GM19397 (cell line): ENCODE measurements at regions not wholly inside any gene's neighbourhood (a gene's known extent, or its start where the extent isn't known, plus 50 kb on each side); places are given as distances from the start of the nearest gene placed in this dataset.
"Not testable (repeated sequence)": the region's sequence is repeated elsewhere in the genome, so short reads cannot be mapped to it uniquely, and the experiment has no call there.

Experiments
- ATAC-seq: cut with Tn5 transposase; IDR thresholded peaks from one replicate; pipeline ENCODE4 v1.9.1; 2021; ENCODE audit warnings: mild to moderate bottlenecking, moderate library complexity; ENCODE audit not compliant: unreplicated experiment

DNA sequence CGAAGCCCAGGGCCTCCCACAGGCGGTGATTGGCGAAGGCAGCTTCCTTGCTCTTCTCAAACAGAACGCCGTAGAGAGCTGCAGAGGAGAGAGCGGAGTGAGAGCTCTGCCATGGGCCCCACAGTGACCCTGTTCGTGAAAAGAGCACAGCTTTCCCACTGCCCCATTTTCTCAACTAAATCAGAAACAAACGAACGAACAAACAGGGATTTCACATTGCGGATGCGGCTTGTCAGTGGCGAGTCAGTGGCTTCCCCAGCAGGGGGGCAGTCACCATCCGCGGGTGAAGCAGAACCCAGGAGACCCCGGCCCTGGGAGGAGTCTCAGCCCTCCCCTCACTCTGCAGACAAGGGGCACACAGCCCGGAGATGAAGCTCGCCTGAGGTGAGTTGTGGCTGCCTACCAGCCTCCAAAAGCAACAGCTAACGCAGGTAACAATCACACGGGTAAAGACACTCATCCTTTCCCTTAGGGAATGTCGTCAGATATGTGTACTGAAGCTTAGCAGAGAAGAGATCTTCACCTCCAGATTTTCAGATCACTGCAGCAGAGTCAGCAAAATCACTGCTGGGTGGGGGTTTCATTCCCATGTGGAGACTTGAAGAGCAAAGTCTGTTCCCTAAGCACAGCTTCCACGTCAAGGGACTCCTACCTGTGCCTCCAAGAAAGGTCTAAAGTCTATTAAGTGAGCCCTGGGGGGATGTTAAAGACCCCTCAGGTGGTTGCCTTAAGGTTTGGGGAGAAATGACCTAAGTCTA lies 51.2 kb upstream of the GPR31 start:
- ATAC-seq = no peak

GRCh38 chr6:167209577-167209975 lies 51.8 kb upstream of the GPR31 start:
- no peak for ATAC-seq

DNA sequence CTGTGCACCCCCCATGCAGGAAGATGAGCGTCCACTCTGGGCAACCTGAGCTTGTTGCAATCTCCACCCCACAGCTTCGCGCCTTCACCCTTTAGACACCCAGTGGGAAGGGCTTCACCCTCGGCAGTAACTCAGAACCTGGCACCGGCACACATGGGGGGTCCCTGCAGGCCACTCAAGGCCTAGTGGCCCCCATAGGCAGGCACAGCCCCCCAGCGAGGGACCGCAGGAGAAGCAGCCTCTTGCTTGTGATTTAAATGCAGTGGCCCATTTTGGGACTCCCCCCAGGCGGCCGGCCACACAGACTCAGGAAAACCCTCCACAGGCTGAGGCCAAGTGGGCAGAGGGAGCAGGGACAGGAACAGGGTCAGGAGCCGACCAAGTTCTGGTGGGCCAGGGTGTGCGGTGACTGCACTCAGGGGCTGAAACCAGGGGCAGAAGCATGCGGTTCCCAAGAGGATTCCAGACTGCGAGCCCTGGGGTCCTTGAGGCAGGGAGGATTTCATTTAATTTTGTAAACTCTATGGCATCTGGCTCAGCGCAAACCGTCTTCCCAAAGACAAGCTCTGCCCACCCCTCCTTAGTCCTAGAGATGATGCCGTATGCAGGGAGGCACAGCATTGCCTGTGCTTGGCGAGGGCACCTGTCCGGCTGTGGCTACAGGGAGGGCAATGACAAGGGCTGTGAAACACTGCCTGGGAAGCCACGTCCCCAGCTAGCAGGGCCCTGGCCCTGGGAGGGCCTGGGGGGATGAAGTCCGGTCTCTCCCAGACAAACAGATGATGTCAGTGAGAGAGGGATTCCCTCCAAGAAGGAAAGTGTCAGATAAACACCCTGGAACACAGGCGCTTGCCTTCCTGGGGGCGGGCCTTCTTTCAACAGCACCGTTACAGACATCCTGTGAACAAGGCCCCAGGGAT lies 52.9 kb upstream of the GPR31 start:
- ATAC-seq = no peak

DNA sequence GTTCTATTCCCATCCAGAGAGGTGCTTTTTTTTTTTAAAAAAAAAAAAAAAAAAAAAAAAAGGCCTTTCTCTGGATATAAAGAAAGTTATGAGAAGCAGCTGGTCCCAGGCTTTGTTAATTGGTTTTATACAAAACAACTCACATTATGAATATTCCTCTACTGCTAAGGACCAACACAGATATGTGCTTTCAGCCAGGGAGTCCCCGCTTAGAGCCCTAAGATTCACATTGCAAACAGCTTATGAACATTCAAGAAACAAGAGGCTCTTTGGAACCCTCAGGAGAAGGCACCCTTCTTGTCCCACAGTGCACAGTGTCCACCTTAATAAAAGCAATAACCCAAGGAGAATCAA lies 53.5 kb upstream of the GPR31 start:
- ATAC-seq = no peak

DNA sequence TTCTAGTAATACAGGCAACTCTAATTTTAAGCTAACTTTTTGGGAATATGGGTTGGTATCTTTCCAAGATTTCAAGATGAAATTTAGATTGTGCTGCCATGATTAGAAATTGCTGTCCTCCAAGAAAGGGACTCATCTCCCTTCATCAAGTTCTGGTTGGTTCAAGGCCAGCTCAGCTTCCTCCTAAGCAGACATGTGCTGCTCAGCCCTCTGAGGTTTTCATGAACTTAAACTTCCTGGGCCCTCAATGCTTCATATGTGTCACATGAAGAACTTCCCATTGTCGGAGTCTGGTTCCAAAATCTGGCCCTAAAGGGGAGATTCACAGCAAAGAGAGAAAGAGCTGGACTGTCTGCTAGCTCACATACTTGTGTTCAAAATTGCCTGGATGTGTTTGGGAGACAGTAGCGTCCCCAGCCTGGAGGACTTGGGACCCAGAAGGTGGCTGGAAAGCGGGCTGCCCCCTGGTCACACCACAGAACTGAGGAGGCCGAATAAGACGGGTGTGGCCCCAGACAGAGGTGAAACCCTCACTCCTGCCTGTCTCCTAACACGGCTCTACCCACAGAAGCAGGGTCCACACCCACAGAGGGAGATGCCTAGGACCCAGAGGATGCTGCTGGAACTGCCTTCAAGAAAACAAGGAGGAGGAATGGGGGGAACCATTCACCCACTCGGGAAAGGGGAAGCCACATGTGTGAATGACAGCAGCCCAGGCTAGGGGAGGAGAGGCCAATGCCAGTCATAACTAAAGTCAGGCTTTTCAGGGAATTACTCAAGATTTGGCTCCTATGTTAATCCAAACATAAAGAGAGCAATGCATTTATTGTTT lies 54.3 kb upstream of the GPR31 start:
- no peak for ATAC-seq

DNA sequence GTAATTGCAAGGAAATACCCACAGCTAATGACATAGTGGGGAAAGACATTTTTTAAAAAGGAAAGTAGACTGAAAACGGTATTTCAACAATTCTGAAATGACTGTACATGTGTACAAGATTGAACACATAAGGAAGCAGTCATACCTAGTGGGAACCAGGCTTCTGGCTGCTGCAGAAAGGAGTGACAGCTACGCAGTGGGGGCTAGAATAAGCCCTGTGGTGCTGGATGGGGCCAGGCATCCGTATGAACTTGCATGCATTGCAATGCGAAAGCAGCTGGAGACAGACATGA lies 54.9 kb upstream of the GPR31 start:
- no peak for ATAC-seq

DNA sequence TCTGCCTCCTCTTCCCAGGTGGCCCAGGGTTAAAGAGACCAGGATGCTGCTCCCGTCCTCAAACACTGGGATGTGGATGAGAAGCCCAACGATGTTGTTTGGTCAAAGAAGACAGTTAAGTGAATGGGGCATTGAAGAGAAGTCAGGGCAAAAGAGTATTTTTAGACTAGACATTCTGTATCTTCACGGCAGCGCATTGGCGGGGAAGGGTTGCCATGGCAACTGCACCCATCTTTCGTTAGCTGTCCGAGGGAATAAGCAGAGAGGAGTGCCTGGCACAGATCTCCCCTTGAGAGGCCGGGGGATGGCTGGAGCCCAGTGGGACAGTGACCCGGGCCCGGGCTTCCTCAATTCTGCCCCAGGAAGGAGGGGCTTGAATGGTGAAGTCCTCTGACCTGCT lies 56.4 kb upstream of the GPR31 start:
- no peak for ATAC-seq

- not testable (repeated sequence) for ATAC-seq
Measured at GRCh38 chr6:167215429-167216250, 57.9 kb upstream of the GPR31 start.

DNA sequence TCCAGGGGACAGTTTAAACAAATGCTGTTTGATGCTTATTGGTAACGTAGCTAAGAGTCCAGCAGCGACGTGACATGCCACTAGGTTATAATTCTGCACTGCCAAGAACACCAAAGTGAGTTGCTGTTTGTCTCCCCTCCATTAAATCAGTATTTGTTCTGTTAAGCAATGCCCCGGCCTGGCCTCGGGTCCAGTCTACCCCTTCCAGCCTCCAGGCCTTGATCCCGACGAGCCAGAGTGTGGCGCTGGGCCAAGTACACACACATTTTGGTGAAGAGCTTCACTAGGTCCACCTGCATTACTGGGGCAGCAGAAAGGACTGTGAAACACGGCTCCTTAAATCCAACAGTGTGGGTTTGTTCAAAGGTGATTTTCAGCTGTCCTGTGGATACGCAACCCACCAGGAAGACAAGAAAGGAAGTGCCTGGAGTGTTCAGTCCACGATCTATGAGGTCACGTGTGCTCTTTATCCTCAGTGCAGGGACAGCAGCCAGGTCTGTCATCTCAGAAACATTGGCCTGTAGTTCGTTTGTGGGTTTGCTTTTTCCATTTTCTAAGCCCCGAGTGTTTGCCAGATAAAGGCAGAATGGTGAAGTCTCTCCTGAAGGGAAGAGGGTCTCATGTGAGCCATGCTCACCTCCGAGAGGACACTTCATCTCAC lies 58.7 kb upstream of the GPR31 start:
- ATAC-seq = not testable (repeated sequence)

GRCh38 chr6:167217073-167217472 lies 59.3 kb upstream of the GPR31 start:
- ATAC-seq = not testable (repeated sequence)

GRCh38 chr6:167217951-167218759 lies 60.4 kb upstream of the GPR31 start:
- ATAC-seq = peak; percentile 73

DNA sequence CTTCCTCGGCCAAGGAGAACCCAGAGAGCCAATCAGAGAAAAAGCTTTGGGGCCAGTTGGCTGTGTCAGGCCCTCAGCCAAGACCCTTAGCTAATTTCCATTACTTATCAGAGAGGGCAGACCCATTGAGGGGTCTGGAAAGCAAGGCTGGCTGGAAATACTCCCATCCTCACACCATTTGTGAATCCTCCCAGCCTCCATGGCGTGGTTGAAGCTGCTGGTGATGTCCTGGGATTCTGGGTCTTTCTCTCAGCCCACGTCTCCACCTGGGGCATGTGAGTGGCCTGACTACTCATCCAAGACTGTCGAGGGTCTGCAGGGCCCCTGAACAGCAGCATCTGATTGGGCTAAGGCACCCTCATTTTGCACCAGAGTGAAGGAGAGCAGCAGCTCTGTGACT lies 61.3 kb upstream of the GPR31 start:
- ATAC-seq = not testable (repeated sequence)

- no peak for ATAC-seq
Measured at GRCh38 chr6:167219967-167220512, 62.3 kb upstream of the GPR31 start.

GRCh38 chr6:167221400-167222201 lies 63.8 kb upstream of the GPR31 start:
- no peak for ATAC-seq

- ATAC-seq = not testable (repeated sequence)
Measured at GRCh38 chr6:167225566-167226382, 65.3 kb upstream of the UNC93A start.

GRCh38 chr6:167226383-167226685 lies 64.8 kb upstream of the UNC93A start:
- no peak for ATAC-seq

DNA sequence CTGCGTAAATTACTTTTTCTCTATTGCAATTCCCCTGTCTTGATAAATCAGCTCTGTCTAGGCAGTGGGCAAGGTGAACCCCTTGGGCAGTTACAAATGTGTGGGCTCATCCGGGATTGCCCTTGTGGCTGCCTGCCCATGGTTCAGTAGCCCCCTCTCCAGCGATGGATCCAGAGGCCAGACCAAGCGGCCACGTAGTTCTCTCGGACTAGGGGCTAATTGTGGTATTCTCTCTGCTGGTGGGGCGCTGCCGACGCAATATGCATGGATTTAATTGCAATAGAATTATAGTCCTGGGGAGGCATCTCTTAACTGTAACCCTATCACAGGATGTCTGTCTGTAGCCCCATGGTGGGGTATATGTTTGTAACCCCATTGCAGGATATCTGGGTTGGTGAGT lies 64.3 kb upstream of the UNC93A start:
- ATAC-seq = no peak
